ENCODE measurements at regions not wholly inside any gene's neighbourhood (a gene's known extent, or its start where the extent isn't known, plus 50 kb on each side); places are given as distances from the start of the nearest gene placed in this dataset.

- no peak for DNase-seq (ENCODE audit: low spot score)
- no peak for FAIRE-seq
These were observed 51.4 kb upstream of the NPVF start for GRCh38 chr7:25279705-25280104.

- DNase-seq (ENCODE audit: low spot score): no peak
- no peak for FAIRE-seq
These were observed 51.9 kb upstream of the NPVF start for GRCh38 chr7:25280181-25280580.

GRCh38 chr7:25282194-25282593, 53.9 kb upstream of the NPVF start:
- no peak for FAIRE-seq
- DNase-seq (ENCODE audit: low spot score): no peak

GRCh38 chr7:25286756-25287155, 58.5 kb upstream of the NPVF start:
- no peak for DNase-seq (ENCODE audit: low spot score)
- FAIRE-seq: no peak

GRCh38 chr7:25287291-25287690, 59.0 kb upstream of the NPVF start:
- DNase-seq (ENCODE audit: low spot score) (no peak), FAIRE-seq (no peak)

- DNase-seq (ENCODE audit: low spot score): no peak
These were observed 60.4 kb upstream of the NPVF start for GRCh38 chr7:25288556-25289307.

GRCh38 chr7:25289518-25289917, 61.2 kb upstream of the NPVF start:
- DNase-seq (ENCODE audit: low spot score) (no peak), FAIRE-seq (no peak)

More at GRCh38 chr7:25288556-25289307, 60.4 kb upstream of the NPVF start:
- FAIRE-seq: no peak

- FAIRE-seq (no peak), DNase-seq (ENCODE audit: low spot score) (no peak)
These were observed 66.3 kb upstream of the NPVF start for GRCh38 chr7:25294624-25295023.

GRCh38 chr7:25295387-25295786, 67.1 kb upstream of the NPVF start:
- DNase-seq (ENCODE audit: low spot score) (no peak), FAIRE-seq (no peak)

GRCh38 chr7:25296086-25296485, 67.8 kb upstream of the NPVF start:
- FAIRE-seq (no peak), DNase-seq (ENCODE audit: low spot score) (no peak)

GRCh38 chr7:25297278-25297677, 69.0 kb upstream of the NPVF start:
- FAIRE-seq: no peak
- DNase-seq (ENCODE audit: low spot score): no peak

GRCh38 chr7:25303281-25304181, 75.2 kb upstream of the NPVF start:
- FAIRE-seq (no peak), DNase-seq (ENCODE audit: low spot score) (no peak)

GRCh38 chr7:25304691-25305090, 76.4 kb upstream of the NPVF start:
- DNase-seq (ENCODE audit: low spot score): no peak
- no peak for FAIRE-seq

- FAIRE-seq (no peak), DNase-seq (ENCODE audit: low spot score) (no peak)
These were observed 77.5 kb upstream of the NPVF start for GRCh38 chr7:25305831-25306230.

- DNase-seq (ENCODE audit: low spot score) (no peak), FAIRE-seq (peak; percentile 15)
These were observed 79.3 kb upstream of the NPVF start for GRCh38 chr7:25307624-25308023.

GRCh38 chr7:25308246-25308645, 80.0 kb upstream of the NPVF start:
- FAIRE-seq: no peak

GRCh38 chr7:25308906-25309705, 80.8 kb upstream of the NPVF start:
- DNase-seq (ENCODE audit: low spot score) (no peak), FAIRE-seq (no peak)

More at GRCh38 chr7:25308246-25308645, 80.0 kb upstream of the NPVF start:
- DNase-seq (ENCODE audit: low spot score): no peak

- no peak for FAIRE-seq
- DNase-seq (ENCODE audit: low spot score): no peak
These were observed 82.6 kb upstream of the NPVF start for GRCh38 chr7:25310896-25311295.

GRCh38 chr7:25311346-25311745, 83.1 kb upstream of the NPVF start:
- FAIRE-seq: no peak
- DNase-seq (ENCODE audit: low spot score): no peak

GRCh38 chr7:25312968-25313367, 84.7 kb upstream of the NPVF start:
- FAIRE-seq (no peak), DNase-seq (ENCODE audit: low spot score) (no peak)

GRCh38 chr7:25313526-25313925, 85.2 kb upstream of the NPVF start:
- FAIRE-seq: no peak
- DNase-seq (ENCODE audit: low spot score): no peak

Data from RCC 7860 (cell line).